Posterior cingulate gyrus (tissue), 11 donors: ENCODE measurements at regions not wholly inside any gene's neighbourhood (a gene's known extent, or its start where the extent isn't known, plus 50 kb on each side); places are given as distances from the start of the nearest gene placed in this dataset.
"Not testable (repeated sequence)": the region's sequence is repeated elsewhere in the genome, so short reads cannot be mapped to it uniquely, and the experiment has no call there.

Experiments used
- DNase-seq, 10 donors: peaks; one replicate each; pipeline versions ENCODE4 v3.0.0 to v3.0.0-alpha.2; 2020 to 2021; ENCODE audit warnings: mixed read lengths in 3 of 10
- intact Hi-C: fragments of 100-400 bp; cut with DNase I; formaldehyde crosslinking; loops from one replicate; pipeline ENCODE4 v1.15.1; 2023

- peak in 4 of 10 donors; percentile 28 to 82 (median 70) for DNase-seq
- intact Hi-C loops = no loop called here
Observed at GRCh38 chr20:55937283-55937682, 68.0 kb downstream of the CBLN4 start.

- DNase-seq = no peak
- intact Hi-C loops = no loop called here
Observed at GRCh38 chr20:55936209-55936595, 69.1 kb downstream of the CBLN4 start.

- intact Hi-C loops = no loop called here
- DNase-seq = peak in 5 of 10 donors; percentile 14 to 85 (median 67)
Observed at GRCh38 chr20:55935448-55936208, 69.7 kb downstream of the CBLN4 start.

- intact Hi-C loops = no loop called here
- DNase-seq = no peak
Observed at GRCh38 chr20:55934146-55934545, 71.2 kb downstream of the CBLN4 start.

- DNase-seq = not testable (repeated sequence)
Observed at GRCh38 chr20:55930876-55931275, 74.4 kb downstream of the CBLN4 start.

GRCh38 chr20:55928266-55928665 is 77.1 kb downstream of the CBLN4 start:
- intact Hi-C loops = no loop called here
- no peak for DNase-seq

More at GRCh38 chr20:55930876-55931275, 74.4 kb downstream of the CBLN4 start:
- intact Hi-C loops = not testable (repeated sequence)

- DNase-seq = no peak
- intact Hi-C loops = no loop called here
Observed at GRCh38 chr20:55919956-55920355, 85.4 kb downstream of the CBLN4 start.

- DNase-seq = no peak
- intact Hi-C loops = no loop called here
Observed at GRCh38 chr20:55919319-55919718, 86.0 kb downstream of the CBLN4 start.

- intact Hi-C loops = no loop called here
Observed at GRCh38 chr20:55918471-55918870, 86.8 kb downstream of the CBLN4 start.

GRCh38 chr20:55893031-55893430 is 112.3 kb downstream of the CBLN4 start:
- DNase-seq = no peak
- intact Hi-C loops = no loop called here

More at GRCh38 chr20:55918471-55918870, 86.8 kb downstream of the CBLN4 start:
- no peak for DNase-seq

- no peak for DNase-seq
Observed at GRCh38 chr20:55888685-55889084, 116.6 kb downstream of the CBLN4 start.

GRCh38 chr20:55882910-55883309 is 122.4 kb downstream of the CBLN4 start:
- no peak for DNase-seq
- intact Hi-C loops = no loop called here

More at GRCh38 chr20:55888685-55889084, 116.6 kb downstream of the CBLN4 start:
- intact Hi-C loops = no loop called here

GRCh38 chr20:55882286-55882685 is 123.0 kb downstream of the CBLN4 start:
- intact Hi-C loops = no loop called here
- no peak for DNase-seq

GRCh38 chr20:55881204-55881603 is 124.1 kb downstream of the CBLN4 start:
- DNase-seq = no peak

GRCh38 chr20:55880361-55880760 is 125.0 kb downstream of the CBLN4 start:
- DNase-seq = peak in 9 of 10 donors; percentile 12 to 90 (median 62)
- intact Hi-C loops = no loop called here

More at GRCh38 chr20:55881204-55881603, 124.1 kb downstream of the CBLN4 start:
- intact Hi-C loops = no loop called here

GRCh38 chr20:55855052-55855451 is 150.3 kb downstream of the CBLN4 start:
- intact Hi-C loops = no loop called here

GRCh38 chr20:55830121-55830827 is 175.0 kb downstream of the CBLN4 start:
- no peak for DNase-seq
- intact Hi-C loops = no loop called here

More at GRCh38 chr20:55855052-55855451, 150.3 kb downstream of the CBLN4 start:
- no peak for DNase-seq

- DNase-seq = no peak
Observed at GRCh38 chr20:55805138-55805537, 200.2 kb downstream of the CBLN4 start.

GRCh38 chr20:55800552-55801245 is 204.6 kb downstream of the CBLN4 start:
- intact Hi-C loops = no loop called here
- DNase-seq = no peak

More at GRCh38 chr20:55805138-55805537, 200.2 kb downstream of the CBLN4 start:
- intact Hi-C loops = no loop called here

GRCh38 chr20:55793986-55794385 is 211.3 kb downstream of the CBLN4 start:
- intact Hi-C loops = no loop called here
- no peak for DNase-seq

- intact Hi-C loops = no loop called here
- no peak for DNase-seq
Observed at GRCh38 chr20:55792049-55792448, 213.3 kb downstream of the CBLN4 start.
